ENCODE measurements at regions not wholly inside any gene's neighbourhood (a gene's known extent, or its start where the extent isn't known, plus 50 kb on each side); places are given as distances from the start of the nearest gene placed in this dataset.

GRCh38 chr7:46230990-46231305 lies 309.9 kb upstream of the IGFBP3 start:
- no peaks in the 10 kb centered on the region for H3F3A ChIP-seq (ENCODE audit: low read depth)
- no peaks in the 10 kb centered on the region for H3K4me1 ChIP-seq (ENCODE audit: insufficient read depth, low read length, poor library complexity, severe bottlenecking)
- H3K9me3 ChIP-seq (ENCODE audit: insufficient read depth, low read depth, low read length) = no peaks in the 10 kb centered on the region
- H3K27me3 ChIP-seq (ENCODE audit: insufficient read depth, low read length, poor library complexity, severe bottlenecking) = no peaks in the 10 kb centered on the region
- H4K20me1 ChIP-seq (ENCODE audit: insufficient read depth, low read length, poor library complexity, severe bottlenecking) = no peaks in the 10 kb centered on the region
- no peaks in the 10 kb centered on the region for H3K36me3 ChIP-seq (ENCODE audit: insufficient read depth, low read length)
- H3K79me2 ChIP-seq (ENCODE audit: insufficient read depth, low read length) = no peaks in the 10 kb centered on the region
- no peak overlapping the region for H2AFZ ChIP-seq (ENCODE audit: low read length)
- H3K4me3 ChIP-seq (ENCODE audit: low read length, poor library complexity, severe bottlenecking) = no peak overlapping the region
- H3K9me2 ChIP-seq (replicated peaks; ENCODE audit: low read depth, low read length) = no peaks in the 10 kb centered on the region
- no peak overlapping the region for H3K4me2 ChIP-seq (ENCODE audit: low read depth, low read length, poor library complexity, severe bottlenecking)
- H3K9ac ChIP-seq (ENCODE audit: low read depth, low read length, poor library complexity, severe bottlenecking) = no peak overlapping the region
- TF ChIP-seq CTCF (conservative IDR thresholded peaks at IDR 0.05; ENCODE audit: low read length) (no peak), EZH2phosphoT487 (IDR thresholded peaks at IDR 0.05; ENCODE audit: borderline replicate concordance) (no peak)

- Histone ChIP-seq H3K9ac (ENCODE audit: low read depth, low read length, poor library complexity, severe bottlenecking) (no peak overlapping the region), H3K27me3 (ENCODE audit: insufficient read depth, low read length, poor library complexity, severe bottlenecking) (no peaks in the 10 kb centered on the region), H2AFZ (ENCODE audit: low read length) (no peak overlapping the region), H3K9me3 (ENCODE audit: insufficient read depth, low read depth, low read length) (no peaks in the 10 kb centered on the region), H3K79me2 (ENCODE audit: insufficient read depth, low read length) (no peaks in the 10 kb centered on the region), H3F3A (ENCODE audit: low read depth) (no peaks in the 10 kb centered on the region), H3K4me1 (ENCODE audit: insufficient read depth, low read length, poor library complexity, severe bottlenecking) (no peaks in the 10 kb centered on the region), H3K4me3 (ENCODE audit: low read length, poor library complexity, severe bottlenecking) (no peak overlapping the region), H3K36me3 (ENCODE audit: insufficient read depth, low read length) (no peaks in the 10 kb centered on the region), H3K9me2 (replicated peaks; ENCODE audit: low read depth, low read length) (no peaks in the 10 kb centered on the region), H4K20me1 (ENCODE audit: insufficient read depth, low read length, poor library complexity, severe bottlenecking) (no peaks in the 10 kb centered on the region), H3K4me2 (ENCODE audit: low read depth, low read length, poor library complexity, severe bottlenecking) (no peak overlapping the region)
- TF ChIP-seq CTCF (conservative IDR thresholded peaks at IDR 0.05; ENCODE audit: low read length) (no peak), EZH2phosphoT487 (IDR thresholded peaks at IDR 0.05; ENCODE audit: borderline replicate concordance) (no peak)
Measured at GRCh38 chr7:46230298-46230989, 309.4 kb upstream of the IGFBP3 start.

- Histone ChIP-seq H3K79me2 (ENCODE audit: insufficient read depth, low read length) (no peaks in the 10 kb centered on the region), H2AFZ (ENCODE audit: low read length) (no peak overlapping the region), H3K4me1 (ENCODE audit: insufficient read depth, low read length, poor library complexity, severe bottlenecking) (no peaks in the 10 kb centered on the region), H4K20me1 (ENCODE audit: insufficient read depth, low read length, poor library complexity, severe bottlenecking) (no peaks in the 10 kb centered on the region), H3K4me3 (ENCODE audit: low read length, poor library complexity, severe bottlenecking) (no peak overlapping the region), H3K4me2 (ENCODE audit: low read depth, low read length, poor library complexity, severe bottlenecking) (no peak overlapping the region), H3K9ac (ENCODE audit: low read depth, low read length, poor library complexity, severe bottlenecking) (no peak overlapping the region), H3F3A (ENCODE audit: low read depth) (no peaks in the 10 kb centered on the region), H3K9me3 (ENCODE audit: insufficient read depth, low read depth, low read length) (no peaks in the 10 kb centered on the region), H3K36me3 (ENCODE audit: insufficient read depth, low read length) (no peaks in the 10 kb centered on the region), H3K27me3 (ENCODE audit: insufficient read depth, low read length, poor library complexity, severe bottlenecking) (no peaks in the 10 kb centered on the region), H3K9me2 (replicated peaks; ENCODE audit: low read depth, low read length) (no peaks in the 10 kb centered on the region)
- TF ChIP-seq EZH2phosphoT487 (IDR thresholded peaks at IDR 0.05; ENCODE audit: borderline replicate concordance) (no peak), CTCF (conservative IDR thresholded peaks at IDR 0.05; ENCODE audit: low read length) (no peak)
Measured at GRCh38 chr7:46229409-46229808, 308.3 kb upstream of the IGFBP3 start.
